ENCODE measurements at regions not wholly inside any gene's neighbourhood (a gene's known extent, or its start where the extent isn't known, plus 50 kb on each side); places are given as distances from the start of the nearest gene placed in this dataset.

- Histone ChIP-seq H4K8ac (replicated peaks; ENCODE audit: insufficient read length, low read depth, low read length) (no peak overlapping the region), H3K23me2 (ENCODE audit: insufficient read length, low read depth, low read length, poor library complexity, severe bottlenecking) (no peaks in the 10 kb centered on the region), H2AFZ (ENCODE audit: low read length) (no peak overlapping the region), H2BK20ac (ENCODE audit: low read depth, low read length, poor library complexity, severe bottlenecking) (no peak overlapping the region), H2BK5ac (ENCODE audit: insufficient read length, low read length) (no peak overlapping the region), H4K91ac (ENCODE audit: insufficient read length, low read depth, low read length) (no peak overlapping the region), H3K9me3 (ENCODE audit: control insufficient read depth, low read depth, low read length) (no peaks in the 10 kb centered on the region), H3K4me2 (ENCODE audit: insufficient read depth, insufficient read length, low read length) (no peak overlapping the region), H3K79me1 (ENCODE audit: insufficient read depth, low read depth, low read length, poor library complexity, severe bottlenecking) (no peaks in the 10 kb centered on the region), H2BK12ac (ENCODE audit: insufficient read length, low read depth, low read length) (no peak overlapping the region), H3K27ac (ENCODE audit: insufficient read length, low read depth, low read length) (no peak overlapping the region), H3K56ac (ENCODE audit: insufficient read length, low read depth, low read length) (no peak overlapping the region), H3K14ac (ENCODE audit: insufficient read depth, low read length) (no peak overlapping the region), H2BK15ac (ENCODE audit: low read depth, low read length) (no peak overlapping the region), H4K5ac (ENCODE audit: insufficient read length, low read depth, low read length) (no peak overlapping the region), H3T11ph (ENCODE audit: low read length) (no peak overlapping the region), H3K23ac (ENCODE audit: insufficient read length, low read depth, low read length) (no peak overlapping the region), H3K79me2 (ENCODE audit: insufficient read depth, low read length) (no peaks in the 10 kb centered on the region), H3K18ac (ENCODE audit: insufficient read length, low read depth, low read length) (no peak overlapping the region), H4K20me1 (ENCODE audit: control insufficient read depth, insufficient read depth, insufficient read length) (no peaks in the 10 kb centered on the region), H3K4ac (ENCODE audit: low read depth, low read length) (no peak overlapping the region), H3K9ac (ENCODE audit: extremely low read depth, insufficient read length, low read length) (no peak overlapping the region), H3K4me1 (ENCODE audit: insufficient read depth, low read length) (no peaks in the 10 kb centered on the region), H2BK120ac (ENCODE audit: low read depth, low read length, poor library complexity, severe bottlenecking) (no peak overlapping the region), H2AK5ac (ENCODE audit: insufficient read length, low read length) (no peak overlapping the region), H3K27me3 (ENCODE audit: insufficient read depth, low read length) (no peaks in the 10 kb centered on the region)
- Mint-ChIP-seq H3K4me1 (peaks cover 12 to 14% of the 10 kb centered on the region in 2 experiments), H3K27ac (peak overlapping the region in 1 of 3 experiments; percentile 89; a peak in 1 of 7 replicates), H3K4me3 (no peak overlapping the region), H3K9me3 (no peaks in the 10 kb centered on the region), H3K36me3 (ENCODE audit: insufficient read depth in 1 of 3, low read depth in 3 of 3) (no peaks in the 10 kb centered on the region), H3K27me3 (ENCODE audit: low read depth) (peaks cover 4% of the 10 kb centered on the region)
- no peak for DNase-seq
- no peak for TF ChIP-seq CTCF (conservative IDR thresholded peaks at IDR 0.05)
- WGBS (ENCODE audit: extremely low coverage, insufficient read length, low lambda C conversion rate): no CpG with 5 or more reads among the region's 12 CpGs
Measured at GRCh38 chr1:9449976-9450696, 89.1 kb upstream of the SLC25A33 start.

All from H9 (cell line).